OCI-LY1 (cell line): ENCODE measurements at regions not wholly inside any gene's neighbourhood (a gene's known extent, or its start where the extent isn't known, plus 50 kb on each side); places are given as distances from the start of the nearest gene placed in this dataset.

ENCODE experiments used
- EZH2 ChIP-seq: fragments of 200-600 bp; sonication (generic), shearing (Covaris generic); IDR thresholded peaks from 2 replicates; pipeline ENCODE4 v1.8.0; 2017; ENCODE audit warnings: borderline replicate concordance, mixed run types, mild to moderate bottlenecking, antibody characterized with exemption, low read length, moderate library complexity, mixed read lengths
- TF ChIP-seq, protein P1 (sequence below): fragments of 200-600 bp; sonication (generic), shearing (Covaris generic); IDR thresholded peaks from 2 replicates; pipeline ENCODE4 v1.5.1; 2017; ENCODE audit warnings: mild to moderate bottlenecking, antibody characterized with exemption, low read length, moderate library complexity, mixed read lengths

DNA sequence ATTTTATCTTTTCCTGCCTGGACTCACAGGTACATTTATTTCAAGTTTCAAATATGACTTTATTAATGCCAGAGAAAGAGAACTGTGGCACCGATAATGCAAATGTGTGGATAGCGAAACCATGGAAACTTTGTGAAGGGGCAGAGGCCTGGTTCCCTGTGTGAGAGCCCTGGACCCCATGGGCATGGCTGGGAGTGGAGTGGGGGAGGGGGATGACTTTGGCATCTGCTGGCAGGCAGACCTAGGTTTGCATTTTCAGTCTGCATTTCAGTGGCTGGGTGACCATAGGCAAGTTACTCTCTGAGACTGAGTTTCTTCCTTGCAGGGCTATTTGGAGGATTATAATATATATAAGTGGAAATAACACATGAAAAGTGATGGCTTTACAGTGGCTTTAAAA lies 163.8 kb upstream of the TMTC4 start:
- TF ChIP-seq, protein P1, sequence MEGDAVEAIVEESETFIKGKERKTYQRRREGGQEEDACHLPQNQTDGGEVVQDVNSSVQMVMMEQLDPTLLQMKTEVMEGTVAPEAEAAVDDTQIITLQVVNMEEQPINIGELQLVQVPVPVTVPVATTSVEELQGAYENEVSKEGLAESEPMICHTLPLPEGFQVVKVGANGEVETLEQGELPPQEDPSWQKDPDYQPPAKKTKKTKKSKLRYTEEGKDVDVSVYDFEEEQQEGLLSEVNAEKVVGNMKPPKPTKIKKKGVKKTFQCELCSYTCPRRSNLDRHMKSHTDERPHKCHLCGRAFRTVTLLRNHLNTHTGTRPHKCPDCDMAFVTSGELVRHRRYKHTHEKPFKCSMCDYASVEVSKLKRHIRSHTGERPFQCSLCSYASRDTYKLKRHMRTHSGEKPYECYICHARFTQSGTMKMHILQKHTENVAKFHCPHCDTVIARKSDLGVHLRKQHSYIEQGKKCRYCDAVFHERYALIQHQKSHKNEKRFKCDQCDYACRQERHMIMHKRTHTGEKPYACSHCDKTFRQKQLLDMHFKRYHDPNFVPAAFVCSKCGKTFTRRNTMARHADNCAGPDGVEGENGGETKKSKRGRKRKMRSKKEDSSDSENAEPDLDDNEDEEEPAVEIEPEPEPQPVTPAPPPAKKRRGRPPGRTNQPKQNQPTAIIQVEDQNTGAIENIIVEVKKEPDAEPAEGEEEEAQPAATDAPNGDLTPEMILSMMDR: no peak
- no peak for TF ChIP-seq EZH2
